HG03108 (cell line): ENCODE measurements at regions not wholly inside any gene's neighbourhood (a gene's known extent, or its start where the extent isn't known, plus 50 kb on each side); places are given as distances from the start of the nearest gene placed in this dataset.

Experiments used
- ATAC-seq: cut with Tn5 transposase; IDR thresholded peaks from one replicate; pipeline ENCODE4 v1.9.1; 2021; ENCODE audit warnings: moderate library complexity; ENCODE audit not compliant: unreplicated experiment

- ATAC-seq, result no peak
Measured at GRCh38 chr18:22467760-22468553, 50.2 kb upstream of the CTAGE1 start.

- ATAC-seq, result no peak
Measured at GRCh38 chr18:22468554-22468891, 50.8 kb upstream of the CTAGE1 start.

GRCh38 chr18:22469061-22469734 is 51.5 kb upstream of the CTAGE1 start:
- no peak for ATAC-seq

- no peak for ATAC-seq
Measured at GRCh38 chr18:22469926-22470247, 52.2 kb upstream of the CTAGE1 start.

- ATAC-seq, result no peak
Measured at GRCh38 chr18:22470248-22471235, 52.8 kb upstream of the CTAGE1 start.

- no peak for ATAC-seq
Measured at GRCh38 chr18:22471546-22472131, 53.9 kb upstream of the CTAGE1 start.

GRCh38 chr18:22473366-22473765 is 55.7 kb upstream of the CTAGE1 start:
- ATAC-seq, result no peak

GRCh38 chr18:22475426-22476100 is 57.8 kb upstream of the CTAGE1 start:
- no peak for ATAC-seq

GRCh38 chr18:22477222-22477621 is 59.5 kb upstream of the CTAGE1 start:
- no peak for ATAC-seq

GRCh38 chr18:22482948-22483347 is 65.2 kb upstream of the CTAGE1 start:
- no peak for ATAC-seq

GRCh38 chr18:22483407-22483806 is 65.7 kb upstream of the CTAGE1 start:
- no peak for ATAC-seq

- ATAC-seq, result no peak
Measured at GRCh38 chr18:22484471-22484870, 66.8 kb upstream of the CTAGE1 start.

GRCh38 chr18:22485808-22486244 is 68.1 kb upstream of the CTAGE1 start:
- no peak for ATAC-seq

GRCh38 chr18:22486667-22487066 is 69.0 kb upstream of the CTAGE1 start:
- no peak for ATAC-seq

GRCh38 chr18:22488554-22488953 is 70.8 kb upstream of the CTAGE1 start:
- ATAC-seq, result no peak

GRCh38 chr18:22489704-22490103 is 72.0 kb upstream of the CTAGE1 start:
- no peak for ATAC-seq

GRCh38 chr18:22490429-22490846 is 72.7 kb upstream of the CTAGE1 start:
- ATAC-seq, result no peak

- no peak for ATAC-seq
Measured at GRCh38 chr18:22493255-22493654, 75.5 kb upstream of the CTAGE1 start.

- no peak for ATAC-seq
Measured at GRCh38 chr18:22493940-22494339, 76.2 kb upstream of the CTAGE1 start.

- ATAC-seq, result no peak
Measured at GRCh38 chr18:22494771-22495170, 77.1 kb upstream of the CTAGE1 start.

- ATAC-seq, result no peak
Measured at GRCh38 chr18:22499421-22499820, 81.7 kb upstream of the CTAGE1 start.
